HK-2 (cell line): ENCODE measurements at regions not wholly inside any gene's neighbourhood (a gene's known extent, or its start where the extent isn't known, plus 50 kb on each side); places are given as distances from the start of the nearest gene placed in this dataset.
"Not testable (repeated sequence)": the region's sequence is repeated elsewhere in the genome, so short reads cannot be mapped to it uniquely, and the experiment has no call there.

ENCODE experiments used
- DNase-seq: peaks from one replicate; pipeline ENCODE4 v3.0.0-alpha.2; 2018; ENCODE audit not compliant: unreplicated experiment

GRCh38 chr10:33101392-33101787, 143.4 kb upstream of the ITGB1 start:
- DNase-seq: no peak

- DNase-seq: no peak
Observed at GRCh38 chr10:33100781-33101391, 142.9 kb upstream of the ITGB1 start.

GRCh38 chr10:33099748-33100147, 141.7 kb upstream of the ITGB1 start:
- DNase-seq: no peak

- DNase-seq: no peak
Observed at GRCh38 chr10:33098951-33099663, 141.1 kb upstream of the ITGB1 start.

GRCh38 chr10:33095867-33096815, 138.1 kb upstream of the ITGB1 start:
- no peak for DNase-seq

- no peak for DNase-seq
Observed at GRCh38 chr10:33094263-33095051, 136.4 kb upstream of the ITGB1 start.

GRCh38 chr10:33093362-33093761, 135.3 kb upstream of the ITGB1 start:
- DNase-seq: no peak

- no peak for DNase-seq
Observed at GRCh38 chr10:33092596-33092995, 134.6 kb upstream of the ITGB1 start.

GRCh38 chr10:33091201-33091600, 133.2 kb upstream of the ITGB1 start:
- DNase-seq: no peak

- no peak for DNase-seq
Observed at GRCh38 chr10:33088990-33089389, 131.0 kb upstream of the ITGB1 start.

- no peak for DNase-seq
Observed at GRCh38 chr10:33087922-33088321, 129.9 kb upstream of the ITGB1 start.

GRCh38 chr10:33087152-33087551, 129.1 kb upstream of the ITGB1 start:
- no peak for DNase-seq

GRCh38 chr10:33086100-33086499, 128.1 kb upstream of the ITGB1 start:
- no peak for DNase-seq

- DNase-seq: no peak
Observed at GRCh38 chr10:33085313-33085833, 127.3 kb upstream of the ITGB1 start.

GRCh38 chr10:33084453-33084852, 126.4 kb upstream of the ITGB1 start:
- no peak for DNase-seq

GRCh38 chr10:33082373-33082895, 124.4 kb upstream of the ITGB1 start:
- DNase-seq: no peak

- DNase-seq: not testable (repeated sequence)
Observed at GRCh38 chr10:33080467-33080866, 122.4 kb upstream of the ITGB1 start.

- DNase-seq: no peak
Observed at GRCh38 chr10:33074443-33074842, 116.4 kb upstream of the ITGB1 start.

- DNase-seq: no peak
Observed at GRCh38 chr10:33073641-33074415, 115.8 kb upstream of the ITGB1 start.

- no peak for DNase-seq
Observed at GRCh38 chr10:33071857-33072256, 113.8 kb upstream of the ITGB1 start.
